Effector CD4-positive, alpha-beta T cell (primary cell): ENCODE measurements at regions not wholly inside any gene's neighbourhood (a gene's known extent, or its start where the extent isn't known, plus 50 kb on each side); places are given as distances from the start of the nearest gene placed in this dataset.

Source experiments
- DNase-seq: peaks from one replicate; pipeline ENCODE4 v3.0.0-alpha.2; 2020

- no peak for DNase-seq
Measured at GRCh38 chr15:96538491-96538890, 208.0 kb downstream of the NR2F2 start.

DNA sequence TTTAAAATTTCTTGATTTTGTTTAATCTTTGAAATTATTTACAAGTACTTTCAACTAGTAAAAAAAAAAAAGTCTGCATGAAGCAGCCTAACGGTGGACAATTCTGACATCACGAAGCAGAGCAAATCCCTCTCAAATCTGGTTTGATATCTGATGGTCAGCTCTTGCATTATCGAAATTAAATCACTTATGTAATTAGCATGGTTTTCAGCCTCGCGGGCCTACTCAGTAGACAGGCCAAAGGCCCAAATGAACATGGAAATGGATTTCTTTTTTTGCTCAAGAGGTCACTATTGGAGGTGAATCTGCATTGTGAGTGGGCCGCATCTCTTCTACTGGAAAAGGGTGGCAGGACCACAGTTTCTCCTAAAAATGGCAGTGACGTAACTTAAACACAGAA, 209.8 kb downstream of the NR2F2 start:
- no peak for DNase-seq

DNA sequence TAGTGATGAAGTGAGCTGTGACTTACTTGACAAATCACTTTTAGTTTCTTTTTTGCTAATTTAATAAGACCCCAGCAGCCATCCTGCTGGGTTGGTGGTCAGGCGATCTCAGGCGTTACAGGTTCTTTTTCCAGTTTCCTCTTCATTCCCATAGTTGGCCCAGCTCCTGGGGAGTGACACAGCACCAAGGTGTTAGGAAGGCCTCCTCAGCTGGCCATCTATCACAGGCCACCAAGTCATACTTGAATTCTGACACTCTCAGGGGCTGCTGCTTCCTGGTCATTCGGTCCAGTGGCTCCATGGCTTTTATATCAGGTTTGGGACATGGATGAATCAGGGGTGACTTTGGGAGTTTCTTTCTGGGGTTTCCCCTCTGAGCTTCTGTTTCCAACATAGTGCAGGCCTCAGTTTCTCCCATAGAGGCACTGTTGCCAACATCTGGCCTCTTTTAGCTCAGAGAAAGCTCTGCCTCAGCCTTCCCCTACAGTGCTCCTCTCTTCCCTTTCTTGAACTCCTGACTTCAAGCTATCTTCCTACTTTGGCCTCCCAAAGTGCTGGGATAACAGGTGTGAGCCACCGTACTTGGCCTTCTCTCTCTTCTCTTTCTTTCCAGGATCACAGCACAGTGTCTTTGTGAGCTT, 211.8 kb downstream of the NR2F2 start:
- no peak for DNase-seq

DNA sequence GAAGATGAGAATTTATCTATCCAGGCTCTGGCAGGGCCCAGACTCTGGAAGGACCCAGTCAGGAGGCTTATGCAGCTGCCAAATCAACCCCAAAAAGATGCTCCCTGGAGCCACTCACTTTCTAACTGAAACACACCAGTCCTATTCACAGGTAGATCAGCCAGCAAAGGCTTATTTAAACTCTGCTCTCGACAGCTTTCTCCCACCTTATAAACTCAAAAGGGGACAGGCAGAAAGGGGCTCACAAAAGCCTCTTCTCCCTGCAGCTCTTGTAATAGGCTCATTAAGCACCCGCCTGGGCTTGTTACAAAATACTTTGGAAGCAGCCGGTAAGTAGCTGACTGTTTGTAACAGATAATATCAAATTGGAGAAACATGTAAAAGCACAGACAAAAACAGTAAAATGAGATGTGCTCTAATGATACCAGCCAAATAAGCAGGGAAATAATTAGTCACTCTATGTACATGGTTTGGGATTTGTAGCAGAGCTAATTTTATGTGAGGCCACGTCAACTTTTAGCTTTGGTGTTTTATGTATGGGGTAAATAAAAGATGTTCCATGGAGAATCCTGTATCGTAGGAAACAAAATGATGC, 213.8 kb downstream of the NR2F2 start:
- no peak for DNase-seq

GRCh38 chr15:96549136-96549535, 218.6 kb downstream of the NR2F2 start:
- DNase-seq = no peak

DNA sequence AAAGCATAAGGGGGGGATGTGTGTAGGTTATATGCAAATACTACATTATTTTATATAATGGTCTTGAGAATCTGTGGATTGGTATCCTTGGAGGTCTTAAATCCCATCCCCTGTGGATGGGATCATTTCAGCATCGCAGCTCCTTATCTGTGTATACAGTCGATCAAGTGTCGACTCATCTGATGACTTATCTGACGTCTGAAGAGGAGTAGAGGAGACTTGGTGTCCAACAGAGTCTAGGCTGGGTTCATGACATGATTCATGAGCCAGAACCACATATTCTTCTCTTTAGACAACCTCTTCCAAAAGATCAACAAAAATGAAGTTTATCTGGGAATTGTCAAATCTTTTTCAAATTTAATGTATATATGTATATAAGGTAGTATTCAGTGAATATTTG, 220.7 kb downstream of the NR2F2 start:
- DNase-seq = no peak

- DNase-seq = no peak
Measured at GRCh38 chr15:96551722-96552121, 221.2 kb downstream of the NR2F2 start.

- DNase-seq = no peak
Measured at GRCh38 chr15:96553006-96553405, 222.5 kb downstream of the NR2F2 start.

- DNase-seq = no peak
Measured at GRCh38 chr15:96553451-96553850, 223.0 kb downstream of the NR2F2 start.

DNA sequence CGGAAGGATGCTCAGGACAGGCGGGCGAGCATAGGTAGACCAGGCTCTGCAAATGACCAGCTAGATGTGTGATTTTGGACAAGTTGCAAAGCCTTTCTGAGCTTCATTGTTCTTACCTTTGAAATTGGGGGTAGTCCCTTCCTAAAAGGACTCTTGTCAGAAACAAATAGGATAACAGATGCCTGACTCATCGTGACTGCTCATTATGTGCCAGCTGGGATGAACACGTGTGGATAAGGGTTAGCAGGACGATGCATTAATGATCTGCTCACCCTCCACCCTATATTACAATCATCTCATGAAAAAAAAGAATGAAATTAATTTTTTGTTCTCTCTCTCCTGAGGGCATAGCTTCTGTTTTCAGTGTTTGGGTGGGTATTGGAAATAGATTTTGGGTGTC, 223.4 kb downstream of the NR2F2 start:
- DNase-seq = no peak

- no peak for DNase-seq
Measured at GRCh38 chr15:96554541-96554940, 224.0 kb downstream of the NR2F2 start.

DNA sequence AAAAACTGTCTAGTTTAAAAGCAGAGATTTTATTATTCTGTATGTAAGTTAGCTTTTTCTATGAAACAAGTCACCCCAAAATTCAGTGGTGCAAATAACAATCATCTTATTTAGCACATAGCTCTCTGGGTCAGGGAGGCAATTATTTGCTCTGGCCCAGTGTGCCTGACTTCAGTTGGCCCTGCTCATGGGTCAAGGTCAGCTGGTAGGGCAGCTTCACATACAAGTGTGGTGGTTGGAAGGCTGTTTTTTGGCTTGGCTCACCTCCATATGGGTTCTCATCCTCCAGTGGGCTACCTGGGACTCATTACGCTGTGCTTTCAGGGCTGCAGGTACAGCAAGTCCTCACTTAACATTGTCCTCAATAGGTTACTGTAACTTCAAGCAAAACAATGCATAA, 228.6 kb downstream of the NR2F2 start:
- DNase-seq = no peak

DNA sequence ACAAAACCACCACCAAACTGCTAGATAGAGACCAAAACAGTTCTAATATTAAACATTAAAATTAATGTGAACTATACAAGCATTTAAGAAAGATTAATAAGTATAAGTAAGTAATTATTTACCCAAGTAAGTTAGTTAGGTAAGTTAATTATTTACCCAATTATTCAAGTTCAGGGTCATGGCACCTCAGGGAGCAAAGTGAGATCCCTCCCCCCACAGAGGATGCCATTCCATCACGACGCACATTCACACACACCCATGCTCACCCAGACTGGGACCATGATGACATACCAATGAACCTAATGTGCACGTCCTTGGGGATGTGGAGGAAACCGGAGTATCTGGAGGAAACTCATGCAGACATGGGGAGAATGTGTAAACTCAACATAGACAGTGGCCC, 229.1 kb downstream of the NR2F2 start:
- DNase-seq = no peak

- no peak for DNase-seq
Measured at GRCh38 chr15:96560246-96560895, 229.9 kb downstream of the NR2F2 start.

GRCh38 chr15:96561593-96561992, 231.1 kb downstream of the NR2F2 start:
- no peak for DNase-seq

DNA sequence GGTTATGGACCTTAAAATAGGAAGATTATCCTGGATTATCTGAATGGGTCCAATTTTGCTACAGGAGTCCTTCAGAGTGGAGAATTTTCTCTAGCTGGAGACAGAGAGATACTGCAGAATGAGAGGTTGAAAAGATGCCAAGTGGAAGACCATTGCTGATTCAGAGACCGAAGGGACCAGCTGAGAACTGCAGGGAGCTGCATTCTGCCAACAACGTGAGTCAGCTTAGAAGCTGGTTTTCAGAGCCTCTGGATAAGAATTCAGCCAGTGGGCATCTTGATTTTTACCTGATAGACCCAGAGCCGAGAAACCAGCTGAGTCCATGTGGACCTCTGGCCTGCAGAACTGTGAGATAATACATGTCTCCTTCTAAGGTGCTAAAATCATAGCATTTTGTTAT, 234.0 kb downstream of the NR2F2 start:
- no peak for DNase-seq

DNA sequence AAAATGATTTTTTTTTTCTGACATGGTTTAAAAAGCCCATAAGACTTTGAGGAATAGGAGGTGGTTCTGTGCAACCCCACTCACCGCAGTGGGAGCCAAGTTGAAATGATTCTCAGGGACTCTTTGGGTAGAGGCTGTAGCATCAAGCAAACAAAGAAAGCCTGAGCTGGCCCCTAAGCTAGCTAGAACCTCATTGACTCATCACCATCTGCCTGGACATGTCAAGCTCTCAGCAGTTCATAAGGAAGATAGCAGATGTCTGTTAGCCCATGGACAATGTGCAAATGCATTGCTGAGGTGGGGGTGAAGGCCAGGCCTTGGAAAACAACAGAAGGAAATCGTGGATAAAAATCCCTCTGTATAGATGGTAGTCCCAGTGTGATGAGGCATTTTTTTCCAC, 234.8 kb downstream of the NR2F2 start:
- DNase-seq = no peak

GRCh38 chr15:96574782-96575181, 244.3 kb downstream of the NR2F2 start:
- DNase-seq = no peak

- DNase-seq = no peak
Measured at GRCh38 chr15:96576596-96576995, 246.1 kb downstream of the NR2F2 start.

DNA sequence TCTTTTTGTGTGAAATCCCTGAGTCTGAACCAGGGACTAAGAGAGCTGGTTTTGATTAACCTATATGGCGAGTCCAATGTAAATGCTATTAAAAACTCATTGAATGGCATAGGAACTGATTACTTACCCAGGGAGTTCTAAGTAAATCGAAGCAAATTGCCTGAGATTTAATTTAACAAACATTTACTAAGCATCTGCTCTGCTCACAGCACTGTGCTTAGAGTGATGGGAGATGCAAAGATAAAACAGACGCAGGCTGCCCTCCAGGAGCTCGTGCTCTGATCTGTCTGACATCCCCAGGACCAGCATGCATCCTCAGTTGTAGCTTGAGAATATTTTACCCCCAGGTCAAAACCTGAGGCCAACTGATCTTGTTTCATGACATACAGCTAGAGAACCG, 247.9 kb downstream of the NR2F2 start:
- DNase-seq = no peak

GRCh38 chr15:96581371-96581770, 250.9 kb downstream of the NR2F2 start:
- DNase-seq = no peak

GRCh38 chr15:96582473-96582872, 252.0 kb downstream of the NR2F2 start:
- no peak for DNase-seq

- no peak for DNase-seq
Measured at GRCh38 chr15:96583671-96584070, 253.2 kb downstream of the NR2F2 start.
